ENCODE measurements at regions not wholly inside any gene's neighbourhood (a gene's known extent, or its start where the extent isn't known, plus 50 kb on each side); places are given as distances from the start of the nearest gene placed in this dataset.

DNA sequence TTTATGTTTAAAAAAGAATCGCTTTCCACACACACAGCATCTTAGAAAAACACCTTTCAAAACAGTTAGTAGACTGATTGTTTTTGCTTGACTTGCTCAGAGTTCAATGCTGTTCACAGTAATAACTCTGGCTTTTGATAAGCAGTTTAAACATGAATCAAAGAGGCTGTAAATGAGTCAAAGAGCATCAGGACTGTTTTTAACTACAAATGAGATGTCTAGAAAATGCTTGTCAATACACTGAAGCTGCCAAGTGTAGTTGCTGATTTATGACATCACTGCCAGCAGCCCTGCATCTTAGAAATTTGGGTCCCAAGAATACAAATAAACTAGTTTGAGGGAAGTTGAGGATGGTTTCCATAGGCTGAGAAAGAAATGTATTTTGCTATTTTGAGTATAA is 2057.1 kb upstream of the PCDH20 start:
- TF ChIP-seq CTCF (conservative IDR thresholded peaks at IDR 0.05; ENCODE audit: low read depth in 2 of 2) (no peak), JUNB (IDR thresholded peaks at IDR 0.05; ENCODE audit: unreplicated experiment) (no peak), POLR2AphosphoS5 (IDR thresholded peaks at IDR 0.05; ENCODE audit: low read depth) (no peak), REST (IDR thresholded peaks at IDR 0.05; ENCODE audit: unreplicated experiment) (no peak), STAT1 (IDR thresholded peaks at IDR 0.05; ENCODE audit: unreplicated experiment) (no peak), EZH2 (IDR thresholded peaks at IDR 0.05; ENCODE audit: low read depth, unreplicated experiment) (no peak), EZH2phosphoT487 (IDR thresholded peaks at IDR 0.05; ENCODE audit: unreplicated experiment) (no peak), NANOG (IDR thresholded peaks at IDR 0.05; ENCODE audit: borderline replicate concordance) (no peak), CREB1 (CRISPR knock-in tag; IDR thresholded peaks at IDR 0.05; ENCODE audit: low read depth) (no peak), ZNF331 (CRISPR knock-in tag; IDR thresholded peaks at IDR 0.05; ENCODE audit: low read depth) (no peak)
- TF ChIP-seq, protein P1, sequence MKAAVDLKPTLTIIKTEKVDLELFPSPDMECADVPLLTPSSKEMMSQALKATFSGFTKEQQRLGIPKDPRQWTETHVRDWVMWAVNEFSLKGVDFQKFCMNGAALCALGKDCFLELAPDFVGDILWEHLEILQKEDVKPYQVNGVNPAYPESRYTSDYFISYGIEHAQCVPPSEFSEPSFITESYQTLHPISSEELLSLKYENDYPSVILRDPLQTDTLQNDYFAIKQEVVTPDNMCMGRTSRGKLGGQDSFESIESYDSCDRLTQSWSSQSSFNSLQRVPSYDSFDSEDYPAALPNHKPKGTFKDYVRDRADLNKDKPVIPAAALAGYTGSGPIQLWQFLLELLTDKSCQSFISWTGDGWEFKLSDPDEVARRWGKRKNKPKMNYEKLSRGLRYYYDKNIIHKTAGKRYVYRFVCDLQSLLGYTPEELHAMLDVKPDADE (IDR thresholded peaks at IDR 0.05) = no peak

Measured in GM23338 (cell line).